DND-41 (cell line): ENCODE measurements at regions not wholly inside any gene's neighbourhood (a gene's known extent, or its start where the extent isn't known, plus 50 kb on each side); places are given as distances from the start of the nearest gene placed in this dataset.

Source experiments
- ATAC-seq: fragments of 200-7000 bp; cut with Tn5 transposase; 3 replicates; pipeline ENCODE4 v1.9.1; 2021; ENCODE audit warnings: low read depth; ENCODE audit not compliant: insufficient read depth
- DNase-seq: peaks from one replicate; pipeline ENCODE4 v3.0.0-alpha.2; 2020
- H2AFZ ChIP-seq: 2 replicates; pipeline ENCODE4 v1.6.0; 2012; ENCODE audit warnings: low read depth, low read length
- H3K27ac ChIP-seq: 2 replicates; pipeline ENCODE4 v1.5.1; 2012; ENCODE audit warnings: low read length, inconsistent platforms
- H3K27me3 ChIP-seq: fragments of 200-600 bp; sonication (generic); 2 replicates; pipeline ENCODE4 v1.6.0; 2012; ENCODE audit warnings: low read length, mild to moderate bottlenecking, inconsistent platforms; ENCODE audit not compliant: insufficient read depth, poor library complexity
- H3K36me3 ChIP-seq: 2 replicates; pipeline ENCODE4 v1.5.1; 2012; ENCODE audit warnings: low read length, inconsistent platforms; ENCODE audit not compliant: insufficient read depth
- H3K4me1 ChIP-seq: 2 replicates; pipeline ENCODE4 v1.5.1; 2012; ENCODE audit warnings: mild to moderate bottlenecking, low read length; ENCODE audit not compliant: insufficient read depth
- H3K4me2 ChIP-seq: 2 replicates; pipeline ENCODE4 v1.6.0; 2012; ENCODE audit warnings: mild to moderate bottlenecking, moderate library complexity, low read length, inconsistent platforms; ENCODE audit not compliant: insufficient read depth
- H3K4me3 ChIP-seq, 2 experiments: fragments of 200-600 bp in 1 of 2; shearing (Covaris generic) in 1 of 2; 2 replicates each; pipeline ENCODE4 v1.5.1; 2012 to 2016; ENCODE audit warnings: inconsistent platforms in 2 of 2, low read length in 2 of 2, mild to moderate bottlenecking in 2 of 2, low read depth in 1 of 2, moderate library complexity in 1 of 2
- H3K79me2 ChIP-seq: 2 replicates; pipeline ENCODE4 v1.6.0; 2012; ENCODE audit warnings: low read length, inconsistent platforms; ENCODE audit not compliant: insufficient read depth
- H3K9ac ChIP-seq: 2 replicates; pipeline ENCODE4 v1.6.0; 2012; ENCODE audit warnings: low read depth, mild to moderate bottlenecking, inconsistent platforms, low read length, moderate library complexity
- H3K9me3 ChIP-seq: 2 replicates; pipeline ENCODE4 v1.5.1; 2012; ENCODE audit warnings: low read length, moderate library complexity, mild to moderate bottlenecking, inconsistent platforms; ENCODE audit not compliant: insufficient read depth, severe bottlenecking
- H4K20me1 ChIP-seq: 2 replicates; pipeline ENCODE4 v1.6.0; 2012; ENCODE audit warnings: low read length; ENCODE audit not compliant: insufficient read depth
- EZH2 ChIP-seq: IDR thresholded peaks from 3 replicates; pipeline ENCODE4 v1.6.1; 2012; ENCODE audit warnings: borderline replicate concordance, low read depth, mild to moderate bottlenecking, moderate library complexity, low read length, inconsistent platforms; ENCODE audit not compliant: severe bottlenecking
- TF ChIP-seq, protein P1 (sequence below): IDR thresholded peaks from 2 replicates; pipeline ENCODE4 v1.5.1; 2012; ENCODE audit warnings: borderline replicate concordance, low read length, moderate library complexity, mild to moderate bottlenecking; ENCODE audit not compliant: poor library complexity, severe bottlenecking; ENCODE audit errors: extremely low read depth

DNA sequence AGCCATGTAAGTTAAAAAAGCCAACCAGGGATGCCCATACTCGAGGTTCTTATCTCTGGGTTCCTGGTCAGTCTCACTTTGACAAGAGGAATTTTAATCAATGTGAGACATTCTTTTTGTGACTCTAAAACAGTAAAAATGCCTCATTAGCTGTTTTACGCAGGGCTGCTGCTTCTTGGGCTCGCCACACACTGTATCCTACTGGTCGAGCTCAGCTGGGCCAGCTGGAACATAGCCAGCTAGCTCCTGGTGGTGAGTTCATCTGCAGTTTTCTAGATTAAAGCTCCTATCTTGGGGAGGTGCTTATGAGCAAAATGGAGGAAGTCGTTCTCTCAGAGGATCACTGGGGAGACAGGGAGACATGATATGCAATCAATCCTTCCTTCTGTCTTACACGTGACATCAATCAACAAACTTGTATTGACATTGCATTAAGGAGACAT lies 55.9 kb upstream of the LEF1 start:
- Histone ChIP-seq H3K27me3 (no peaks in the 10 kb centered on the region), H3K9me3 (no peaks in the 10 kb centered on the region), H3K4me2 (no peak overlapping the region), H3K9ac (no peak overlapping the region), H3K79me2 (no peaks in the 10 kb centered on the region), H3K4me1 (no peaks in the 10 kb centered on the region), H3K27ac (no peak overlapping the region), H2AFZ (no peak overlapping the region), H3K36me3 (no peaks in the 10 kb centered on the region; the same call in 1 of the 2 replicates), H3K4me3 (no peak overlapping the region), H4K20me1 (no peaks in the 10 kb centered on the region)
- ATAC-seq (peak; percentile 53; the same call in 1 of the 3 replicates), DNase-seq (no peak)
- TF ChIP-seq, protein P1, sequence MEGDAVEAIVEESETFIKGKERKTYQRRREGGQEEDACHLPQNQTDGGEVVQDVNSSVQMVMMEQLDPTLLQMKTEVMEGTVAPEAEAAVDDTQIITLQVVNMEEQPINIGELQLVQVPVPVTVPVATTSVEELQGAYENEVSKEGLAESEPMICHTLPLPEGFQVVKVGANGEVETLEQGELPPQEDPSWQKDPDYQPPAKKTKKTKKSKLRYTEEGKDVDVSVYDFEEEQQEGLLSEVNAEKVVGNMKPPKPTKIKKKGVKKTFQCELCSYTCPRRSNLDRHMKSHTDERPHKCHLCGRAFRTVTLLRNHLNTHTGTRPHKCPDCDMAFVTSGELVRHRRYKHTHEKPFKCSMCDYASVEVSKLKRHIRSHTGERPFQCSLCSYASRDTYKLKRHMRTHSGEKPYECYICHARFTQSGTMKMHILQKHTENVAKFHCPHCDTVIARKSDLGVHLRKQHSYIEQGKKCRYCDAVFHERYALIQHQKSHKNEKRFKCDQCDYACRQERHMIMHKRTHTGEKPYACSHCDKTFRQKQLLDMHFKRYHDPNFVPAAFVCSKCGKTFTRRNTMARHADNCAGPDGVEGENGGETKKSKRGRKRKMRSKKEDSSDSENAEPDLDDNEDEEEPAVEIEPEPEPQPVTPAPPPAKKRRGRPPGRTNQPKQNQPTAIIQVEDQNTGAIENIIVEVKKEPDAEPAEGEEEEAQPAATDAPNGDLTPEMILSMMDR = no peak
- TF ChIP-seq EZH2 = no peak

DNA sequence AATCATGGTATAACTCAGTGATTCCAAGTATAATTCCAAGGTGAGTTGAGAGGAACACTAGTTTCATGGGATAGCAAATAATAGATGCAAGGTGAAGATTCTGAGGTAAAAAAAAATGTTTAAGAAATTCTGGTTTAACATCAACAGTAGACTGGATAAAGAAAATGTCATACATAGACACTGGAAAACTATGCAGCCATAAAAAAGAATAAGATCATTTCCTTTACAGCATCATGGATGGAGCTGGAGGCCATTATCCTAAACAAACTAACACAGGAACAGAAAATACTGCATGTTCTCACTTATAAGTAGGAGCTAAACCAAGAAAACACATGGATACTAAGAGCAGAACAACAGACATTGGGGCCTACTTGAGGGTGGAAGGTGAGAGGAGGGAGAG lies 54.6 kb upstream of the LEF1 start:
- Histone ChIP-seq H3K27me3 (no peaks in the 10 kb centered on the region), H3K4me1 (no peaks in the 10 kb centered on the region), H3K9me3 (no peaks in the 10 kb centered on the region), H4K20me1 (no peaks in the 10 kb centered on the region), H3K36me3 (no peaks in the 10 kb centered on the region; the same call in 1 of the 2 replicates), H3K9ac (no peak overlapping the region), H3K27ac (no peak overlapping the region), H3K79me2 (no peaks in the 10 kb centered on the region), H3K4me3 (no peak overlapping the region), H3K4me2 (no peak overlapping the region), H2AFZ (no peak overlapping the region)
- ATAC-seq (no peak), DNase-seq (no peak)
- TF ChIP-seq, protein P1 = no peak
- no peak for TF ChIP-seq EZH2

DNA sequence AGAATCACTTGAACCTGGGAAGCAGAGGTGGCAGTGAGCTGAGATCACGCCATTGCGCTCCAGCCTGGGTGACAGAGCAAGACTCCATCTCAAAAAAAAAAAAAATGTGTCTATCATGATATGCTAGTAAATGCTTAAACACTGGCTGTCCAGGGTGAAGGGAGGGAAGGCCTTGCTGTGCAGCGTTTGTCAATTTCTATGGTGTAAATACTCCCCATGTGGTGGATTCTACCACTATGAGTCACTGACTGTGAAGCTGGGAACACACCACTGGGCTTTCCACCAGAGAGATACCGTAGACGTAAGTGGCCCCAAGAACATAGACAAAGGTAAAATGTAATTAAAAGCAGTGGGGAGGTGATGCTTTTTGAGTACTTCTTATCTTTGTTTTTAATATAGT lies 51.3 kb upstream of the LEF1 start:
- H3K27ac ChIP-seq = no peak overlapping the region
- no peak overlapping the region for H3K4me2 ChIP-seq
- no peaks in the 10 kb centered on the region for H3K27me3 ChIP-seq
- DNase-seq (no peak), ATAC-seq (peak; percentile 50; the same call in 1 of the 3 replicates)
- H4K20me1 ChIP-seq = no peaks in the 10 kb centered on the region
- no peaks in the 10 kb centered on the region; the same call in 1 of the 2 replicates for H3K36me3 ChIP-seq
- no peaks in the 10 kb centered on the region for H3K79me2 ChIP-seq
- H2AFZ ChIP-seq = no peak overlapping the region
- H3K4me3 ChIP-seq = no peak overlapping the region
- TF ChIP-seq, protein P1 = no peak
- no peak for TF ChIP-seq EZH2
- peaks cover 6% of the 10 kb centered on the region for H3K4me1 ChIP-seq
- no peaks in the 10 kb centered on the region for H3K9me3 ChIP-seq
- H3K9ac ChIP-seq = no peak overlapping the region
